Mesothelial cell of epicardium (in vitro differentiated cells): ENCODE measurements at regions not wholly inside any gene's neighbourhood (a gene's known extent, or its start where the extent isn't known, plus 50 kb on each side); places are given as distances from the start of the nearest gene placed in this dataset.

Source experiments
- DNase-seq, 2 experiments: peaks; one replicate each; pipeline ENCODE4 v3.0.0; 2021; ENCODE audit warnings: low spot score in 2 of 2; ENCODE audit not compliant: unreplicated experiment in 2 of 2
- H3K27ac Mint-ChIP-seq: 2 replicates; pipeline ENCODE4 v1.8.0; 2021; ENCODE audit warnings: mixed read lengths
- H3K27me3 Mint-ChIP-seq: 2 replicates; pipeline ENCODE4 v1.8.0; 2021; ENCODE audit warnings: low read depth, mixed read lengths
- H3K36me3 Mint-ChIP-seq: 2 replicates; pipeline ENCODE4 v1.8.0; 2021; ENCODE audit warnings: mixed read lengths
- H3K4me1 Mint-ChIP-seq: 2 replicates; pipeline ENCODE4 v1.8.0; 2021; ENCODE audit warnings: mixed read lengths
- H3K4me3 Mint-ChIP-seq: 2 replicates; pipeline ENCODE4 v1.8.0; 2021; ENCODE audit warnings: mild to moderate bottlenecking, moderate library complexity, mixed read lengths
- H3K9me3 Mint-ChIP-seq: 2 replicates; pipeline ENCODE4 v1.8.0; 2021; ENCODE audit warnings: mixed read lengths
- TF ChIP-seq, protein P1 (sequence below): fragments of 200-600 bp; sonication (generic); IDR thresholded peaks from one replicate; pipeline ENCODE4 v1.5.0; 2021; ENCODE audit warnings: antibody characterized with exemption; ENCODE audit not compliant: unreplicated experiment

DNA sequence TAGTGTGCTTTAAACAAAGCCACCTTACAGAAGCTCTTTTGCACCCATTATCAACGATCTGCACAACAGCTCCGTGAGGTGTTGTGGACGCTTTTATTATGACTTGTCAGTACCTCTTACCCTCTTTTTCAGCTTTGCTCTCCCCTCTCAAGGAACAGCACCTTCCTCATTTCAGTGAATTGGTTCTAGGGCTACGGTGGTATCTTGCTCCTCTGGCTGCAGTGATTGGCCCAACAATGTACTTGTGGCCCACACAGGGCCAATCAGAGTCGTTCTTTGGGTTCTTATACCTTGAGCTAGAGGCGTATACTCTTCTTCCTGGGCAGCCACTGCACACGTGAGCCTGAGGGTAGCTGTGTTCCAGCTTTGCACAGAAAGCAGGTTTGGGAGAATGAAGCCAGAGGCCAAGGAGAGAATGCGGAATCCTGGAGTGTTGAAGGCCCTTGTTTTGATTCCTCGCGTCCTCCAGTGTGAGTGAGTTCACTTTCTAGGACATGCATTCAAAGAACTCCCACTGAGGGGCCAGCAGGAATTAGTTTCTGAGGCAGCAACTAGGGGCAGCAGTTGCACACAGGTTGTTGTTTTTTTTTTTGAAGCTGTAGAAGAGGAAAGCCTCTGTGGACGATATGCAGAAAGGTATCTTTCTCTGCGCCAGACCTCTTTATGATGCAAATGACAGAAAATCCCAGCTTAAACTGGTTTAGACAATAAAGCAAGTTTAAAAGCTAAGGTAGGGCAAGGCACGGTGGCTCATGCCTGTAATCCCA is 49.8 kb upstream of the PDZD8 start:
- TF ChIP-seq, protein P1, sequence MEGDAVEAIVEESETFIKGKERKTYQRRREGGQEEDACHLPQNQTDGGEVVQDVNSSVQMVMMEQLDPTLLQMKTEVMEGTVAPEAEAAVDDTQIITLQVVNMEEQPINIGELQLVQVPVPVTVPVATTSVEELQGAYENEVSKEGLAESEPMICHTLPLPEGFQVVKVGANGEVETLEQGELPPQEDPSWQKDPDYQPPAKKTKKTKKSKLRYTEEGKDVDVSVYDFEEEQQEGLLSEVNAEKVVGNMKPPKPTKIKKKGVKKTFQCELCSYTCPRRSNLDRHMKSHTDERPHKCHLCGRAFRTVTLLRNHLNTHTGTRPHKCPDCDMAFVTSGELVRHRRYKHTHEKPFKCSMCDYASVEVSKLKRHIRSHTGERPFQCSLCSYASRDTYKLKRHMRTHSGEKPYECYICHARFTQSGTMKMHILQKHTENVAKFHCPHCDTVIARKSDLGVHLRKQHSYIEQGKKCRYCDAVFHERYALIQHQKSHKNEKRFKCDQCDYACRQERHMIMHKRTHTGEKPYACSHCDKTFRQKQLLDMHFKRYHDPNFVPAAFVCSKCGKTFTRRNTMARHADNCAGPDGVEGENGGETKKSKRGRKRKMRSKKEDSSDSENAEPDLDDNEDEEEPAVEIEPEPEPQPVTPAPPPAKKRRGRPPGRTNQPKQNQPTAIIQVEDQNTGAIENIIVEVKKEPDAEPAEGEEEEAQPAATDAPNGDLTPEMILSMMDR = no peak
- Mint-ChIP-seq H3K27me3 (peaks cover 34% of the 10 kb centered on the region), H3K36me3 (no peaks in the 10 kb centered on the region), H3K4me1 (no peaks in the 10 kb centered on the region), H3K27ac (no peak overlapping the region), H3K9me3 (no peaks in the 10 kb centered on the region), H3K4me3 (no peak overlapping the region)
- DNase-seq = no peak
